Sigmoid colon (tissue), 4 donors: ENCODE measurements at regions not wholly inside any gene's neighbourhood (a gene's known extent, or its start where the extent isn't known, plus 50 kb on each side); places are given as distances from the start of the nearest gene placed in this dataset.

Source experiments
- EP300 ChIP-seq, 4 donors: sonication (generic); formaldehyde crosslinking; IDR thresholded peaks; one replicate each; pipeline ENCODE4 v1.6.1; 2017; ENCODE audit warnings: antibody characterized with exemption in 4 of 4
- POLR2A ChIP-seq, 2 donors: fragments of 450-650 bp; IDR thresholded peaks; one replicate each; pipeline ENCODE4 v1.6.1; 2016; ENCODE audit warnings: antibody characterized with exemption in 2 of 2, mild to moderate bottlenecking in 2 of 2, moderate library complexity in 2 of 2
- POLR2AphosphoS5 ChIP-seq, 4 donors: sonication (generic); formaldehyde crosslinking; IDR thresholded peaks; one replicate each; pipeline ENCODE4 v1.6.1; 2017; ENCODE audit warnings: antibody characterized with exemption in 4 of 4
- TF ChIP-seq, protein P1 (sequence below), 4 experiments: fragments of 450-650 bp in 3 of 4; fragments of 200-600 bp in 1 of 4; IDR thresholded peaks; one replicate each; pipeline ENCODE4 v1.5.1; 2016 to 2019; ENCODE audit warnings: antibody characterized with exemption in 4 of 4, mild to moderate bottlenecking in 3 of 4, moderate library complexity in 2 of 4

DNA sequence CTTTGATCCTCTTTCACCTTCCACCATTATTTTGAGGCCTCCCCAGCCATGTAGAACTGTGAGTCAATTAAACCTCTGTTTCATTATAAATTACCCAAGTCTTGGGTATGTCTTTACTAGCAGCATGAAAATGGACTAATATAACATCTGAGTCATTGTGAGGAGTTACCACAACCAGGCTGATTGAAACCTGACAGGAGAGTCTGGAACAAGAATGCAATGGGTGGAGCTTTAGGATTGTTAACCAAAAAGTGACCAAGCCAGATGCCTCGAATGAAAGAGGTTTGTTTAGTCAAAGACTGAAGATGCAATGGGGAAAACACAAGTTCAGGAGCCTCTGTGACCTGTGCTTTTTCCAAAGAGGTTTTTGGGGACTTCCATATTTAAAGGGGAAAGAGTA lies 659.0 kb downstream of the SLITRK6 start:
- TF ChIP-seq POLR2A (IDR thresholded peaks at IDR 0.05) = no peak
- TF ChIP-seq, protein P1, sequence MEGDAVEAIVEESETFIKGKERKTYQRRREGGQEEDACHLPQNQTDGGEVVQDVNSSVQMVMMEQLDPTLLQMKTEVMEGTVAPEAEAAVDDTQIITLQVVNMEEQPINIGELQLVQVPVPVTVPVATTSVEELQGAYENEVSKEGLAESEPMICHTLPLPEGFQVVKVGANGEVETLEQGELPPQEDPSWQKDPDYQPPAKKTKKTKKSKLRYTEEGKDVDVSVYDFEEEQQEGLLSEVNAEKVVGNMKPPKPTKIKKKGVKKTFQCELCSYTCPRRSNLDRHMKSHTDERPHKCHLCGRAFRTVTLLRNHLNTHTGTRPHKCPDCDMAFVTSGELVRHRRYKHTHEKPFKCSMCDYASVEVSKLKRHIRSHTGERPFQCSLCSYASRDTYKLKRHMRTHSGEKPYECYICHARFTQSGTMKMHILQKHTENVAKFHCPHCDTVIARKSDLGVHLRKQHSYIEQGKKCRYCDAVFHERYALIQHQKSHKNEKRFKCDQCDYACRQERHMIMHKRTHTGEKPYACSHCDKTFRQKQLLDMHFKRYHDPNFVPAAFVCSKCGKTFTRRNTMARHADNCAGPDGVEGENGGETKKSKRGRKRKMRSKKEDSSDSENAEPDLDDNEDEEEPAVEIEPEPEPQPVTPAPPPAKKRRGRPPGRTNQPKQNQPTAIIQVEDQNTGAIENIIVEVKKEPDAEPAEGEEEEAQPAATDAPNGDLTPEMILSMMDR (IDR thresholded peaks at IDR 0.05) = no peak
- TF ChIP-seq POLR2AphosphoS5 (IDR thresholded peaks at IDR 0.05) = no peak
- no peak for TF ChIP-seq EP300 (IDR thresholded peaks at IDR 0.05)
